ENCODE measurements at regions not wholly inside any gene's neighbourhood (a gene's known extent, or its start where the extent isn't known, plus 50 kb on each side); places are given as distances from the start of the nearest gene placed in this dataset.

DNA sequence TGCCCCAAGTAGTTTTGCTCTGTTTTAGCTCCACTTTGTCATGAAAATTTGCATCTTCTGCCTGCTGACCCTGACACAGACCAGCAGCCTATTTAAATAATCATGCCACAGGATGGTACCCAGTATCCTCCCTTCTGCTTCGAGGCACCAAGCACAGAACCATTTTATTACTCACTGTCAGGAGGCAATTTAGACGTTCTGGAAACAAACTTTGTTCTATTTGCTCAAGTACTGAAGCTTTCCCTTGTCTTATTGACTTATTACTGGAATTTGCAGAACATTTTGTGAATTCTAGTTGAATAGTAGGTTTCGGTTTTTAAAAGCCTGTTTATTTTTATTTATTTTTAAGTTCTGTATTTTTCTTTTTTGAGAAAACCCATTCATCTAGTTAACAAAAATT is 279.6 kb upstream of the GADL1 start:
- TF ChIP-seq POLR2A (IDR thresholded peaks at IDR 0.05; ENCODE audit: low read depth, low read length) (no peak), MAFK (IDR thresholded peaks at IDR 0.05; ENCODE audit: low read depth, low read length) (no peak)
- TF ChIP-seq, protein P1, sequence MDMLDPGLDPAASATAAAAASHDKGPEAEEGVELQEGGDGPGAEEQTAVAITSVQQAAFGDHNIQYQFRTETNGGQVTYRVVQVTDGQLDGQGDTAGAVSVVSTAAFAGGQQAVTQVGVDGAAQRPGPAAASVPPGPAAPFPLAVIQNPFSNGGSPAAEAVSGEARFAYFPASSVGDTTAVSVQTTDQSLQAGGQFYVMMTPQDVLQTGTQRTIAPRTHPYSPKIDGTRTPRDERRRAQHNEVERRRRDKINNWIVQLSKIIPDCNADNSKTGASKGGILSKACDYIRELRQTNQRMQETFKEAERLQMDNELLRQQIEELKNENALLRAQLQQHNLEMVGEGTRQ (IDR thresholded peaks at IDR 0.05; ENCODE audit: low read depth, low read length), result no peak

Data from IMR-90 (cell line).